ENCODE measurements at regions not wholly inside any gene's neighbourhood (a gene's known extent, or its start where the extent isn't known, plus 50 kb on each side); places are given as distances from the start of the nearest gene placed in this dataset.

DNA sequence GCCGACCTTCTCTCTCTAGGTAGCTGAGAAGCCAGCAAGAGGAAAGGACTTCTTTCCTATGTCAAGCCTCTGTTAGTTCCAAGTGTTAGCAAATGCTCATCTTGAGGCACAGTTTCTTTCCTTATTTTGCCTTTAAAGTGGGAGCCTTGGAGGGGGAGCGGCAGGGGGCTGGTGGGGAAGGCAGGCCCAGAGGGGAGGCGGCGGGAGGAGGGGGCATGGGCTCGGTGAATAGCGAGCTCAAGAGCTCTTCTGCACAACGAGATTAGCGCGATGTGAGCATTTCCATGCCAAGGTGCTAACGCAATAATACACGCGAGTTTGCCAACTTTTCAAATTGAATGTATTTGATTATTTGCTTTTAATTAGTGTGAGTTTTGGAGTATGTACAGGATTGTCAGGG lies 372.6 kb downstream of the RPS6KC1 start:
- TF ChIP-seq EZH2phosphoT487 (IDR thresholded peaks at IDR 0.05; ENCODE audit: borderline replicate concordance, low read length), result no peak
- TF ChIP-seq CTCF (IDR thresholded peaks at IDR 0.05; ENCODE audit: low read depth, low read length, poor library complexity, severe bottlenecking), result no peak
